ENCODE measurements at regions not wholly inside any gene's neighbourhood (a gene's known extent, or its start where the extent isn't known, plus 50 kb on each side); places are given as distances from the start of the nearest gene placed in this dataset.

GRCh38 chr10:4767033-4767814, 58.8 kb upstream of the AKR1E2 start:
- TF ChIP-seq POLR2A (IDR thresholded peaks at IDR 0.05; ENCODE audit: extremely low read depth, insufficient read length) (no peak), CTCF (IDR thresholded peaks at IDR 0.05; ENCODE audit: low read depth, low read length) (peak; percentile 22)
- DNase-seq (ENCODE audit: low read depth) = peak; percentile 12
- no peak overlapping the region for H3K4me3 ChIP-seq (ENCODE audit: low read depth, low read length)

GRCh38 chr10:4766454-4766853, 59.6 kb upstream of the AKR1E2 start:
- H3K4me3 ChIP-seq (ENCODE audit: low read depth, low read length) = no peak overlapping the region
- DNase-seq (ENCODE audit: low read depth) = no peak
- TF ChIP-seq, protein P1, sequence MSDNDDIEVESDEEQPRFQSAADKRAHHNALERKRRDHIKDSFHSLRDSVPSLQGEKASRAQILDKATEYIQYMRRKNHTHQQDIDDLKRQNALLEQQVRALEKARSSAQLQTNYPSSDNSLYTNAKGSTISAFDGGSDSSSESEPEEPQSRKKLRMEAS (IDR thresholded peaks at IDR 0.05; ENCODE audit: low read depth, low read length) = no peak
- no peak for TF ChIP-seq POLR2A (IDR thresholded peaks at IDR 0.05; ENCODE audit: extremely low read depth, insufficient read length)
- no peak for TF ChIP-seq CTCF (IDR thresholded peaks at IDR 0.05; ENCODE audit: low read depth, low read length)
- TF ChIP-seq MYC (IDR thresholded peaks at IDR 0.05; ENCODE audit: low read depth, low read length) = no peak

DNA sequence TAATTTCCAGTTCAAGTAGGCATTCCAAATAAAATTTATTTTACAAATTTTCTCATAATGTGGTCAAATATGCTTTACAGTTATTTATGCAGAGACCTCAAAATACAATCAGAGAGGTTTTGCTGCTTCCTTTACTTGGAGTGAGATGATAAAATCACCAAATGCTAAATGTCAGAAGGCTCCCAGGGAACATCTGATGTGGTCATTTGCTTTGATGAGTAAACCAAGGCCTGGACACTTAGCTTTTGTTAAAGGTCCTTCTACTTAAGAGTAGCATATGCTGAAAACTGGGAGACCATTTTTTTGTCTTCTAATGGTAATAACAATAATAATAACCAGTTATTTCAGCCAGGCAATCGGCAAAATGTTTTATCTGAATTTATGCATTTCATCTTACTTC, 60.6 kb upstream of the AKR1E2 start:
- TF ChIP-seq POLR2A (IDR thresholded peaks at IDR 0.05; ENCODE audit: extremely low read depth, insufficient read length) = no peak
- TF ChIP-seq, protein P1 (IDR thresholded peaks at IDR 0.05; ENCODE audit: low read depth, low read length) = no peak
- TF ChIP-seq CTCF (IDR thresholded peaks at IDR 0.05; ENCODE audit: low read depth, low read length) = no peak
- TF ChIP-seq MYC (IDR thresholded peaks at IDR 0.05; ENCODE audit: low read depth, low read length) = no peak
- no peak for DNase-seq (ENCODE audit: low read depth)
- H3K4me3 ChIP-seq (ENCODE audit: low read depth, low read length) = no peak overlapping the region

GRCh38 chr10:4763960-4764428, 62.0 kb upstream of the AKR1E2 start:
- H3K4me3 ChIP-seq (ENCODE audit: low read depth, low read length) = no peak overlapping the region
- DNase-seq (ENCODE audit: low read depth) = no peak
- TF ChIP-seq MYC (IDR thresholded peaks at IDR 0.05; ENCODE audit: low read depth, low read length) (no peak), POLR2A (IDR thresholded peaks at IDR 0.05; ENCODE audit: extremely low read depth, insufficient read length) (no peak), CTCF (IDR thresholded peaks at IDR 0.05; ENCODE audit: low read depth, low read length) (no peak)
- TF ChIP-seq, protein P1 (IDR thresholded peaks at IDR 0.05; ENCODE audit: low read depth, low read length) = no peak

- TF ChIP-seq POLR2A (IDR thresholded peaks at IDR 0.05; ENCODE audit: extremely low read depth, insufficient read length) (no peak), MYC (IDR thresholded peaks at IDR 0.05; ENCODE audit: low read depth, low read length) (no peak), CTCF (IDR thresholded peaks at IDR 0.05; ENCODE audit: low read depth, low read length) (no peak)
- TF ChIP-seq, protein P1 (IDR thresholded peaks at IDR 0.05; ENCODE audit: low read depth, low read length) = no peak
- DNase-seq (ENCODE audit: low read depth) = no peak
- H3K4me3 ChIP-seq (ENCODE audit: low read depth, low read length) = no peak overlapping the region
Measured at GRCh38 chr10:4763513-4763912, 62.5 kb upstream of the AKR1E2 start.

Data from NB4 (cell line).